Lower leg skin (tissue), 3 donors: ENCODE measurements at regions not wholly inside any gene's neighbourhood (a gene's known extent, or its start where the extent isn't known, plus 50 kb on each side); places are given as distances from the start of the nearest gene placed in this dataset.

ENCODE experiments used
- CTCF ChIP-seq, 3 donors: fragments of 450-650 bp; IDR thresholded peaks; one replicate each; pipeline ENCODE4 v1.5.1; 2016; ENCODE audit warnings: antibody characterized with exemption in 3 of 3, mild to moderate bottlenecking in 3 of 3, moderate library complexity in 2 of 3
- POLR2A ChIP-seq, 2 donors: fragments of 450-650 bp; IDR thresholded peaks; one replicate each; pipeline ENCODE4 v1.6.1; 2016 to 2017; ENCODE audit warnings: antibody characterized with exemption in 2 of 2, mild to moderate bottlenecking in 1 of 2, moderate library complexity in 1 of 2

DNA sequence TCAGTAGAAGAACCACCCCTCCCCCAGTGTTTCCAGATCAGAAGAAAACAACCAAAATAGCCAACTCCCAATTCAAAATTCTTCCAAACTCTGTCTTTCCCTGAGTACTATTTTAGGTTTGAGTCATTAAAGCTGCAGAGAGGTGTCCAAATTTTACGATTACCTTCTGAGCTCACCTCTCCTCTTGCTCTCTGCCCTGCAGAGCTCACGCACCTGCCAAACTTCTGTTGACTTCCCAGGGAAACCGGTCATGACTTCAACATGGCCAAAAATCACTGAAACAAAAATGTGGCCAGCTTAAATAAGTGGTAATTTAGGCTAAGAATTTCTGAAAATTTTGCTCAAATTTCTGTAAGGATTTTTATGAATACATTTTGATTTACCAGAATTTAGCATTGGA, 70.9 kb upstream of the OTX2 start:
- TF ChIP-seq CTCF (IDR thresholded peaks at IDR 0.05), result no peak
- no peak for TF ChIP-seq POLR2A (IDR thresholded peaks at IDR 0.05)
